Kasumi-1 (cell line): ENCODE measurements at regions not wholly inside any gene's neighbourhood (a gene's known extent, or its start where the extent isn't known, plus 50 kb on each side); places are given as distances from the start of the nearest gene placed in this dataset.
"Not testable (repeated sequence)": the region's sequence is repeated elsewhere in the genome, so short reads cannot be mapped to it uniquely, and the experiment has no call there.

Source experiments
- DNase-seq, 2 experiments: peaks; one replicate each; lab custom pipeline; 2025; lab: John Stamatoyannopoulos, UW

GRCh38 chr11:127843483-127844396 lies 743.6 kb downstream of the ETS1 start:
- DNase-seq, result peak; percentile 32 to 57

- no peak for DNase-seq
These were observed 762.2 kb downstream of the ETS1 start for GRCh38 chr11:127825183-127825582.

- no peak for DNase-seq
These were observed 768.7 kb downstream of the ETS1 start for GRCh38 chr11:127818625-127819024.

GRCh38 chr11:127816962-127817361 lies 770.4 kb downstream of the ETS1 start:
- DNase-seq, result no peak

- no peak for DNase-seq
These were observed 772.0 kb downstream of the ETS1 start for GRCh38 chr11:127815331-127815730.

GRCh38 chr11:127806501-127806900 lies 780.9 kb downstream of the ETS1 start:
- DNase-seq, result no peak

- no peak for DNase-seq
These were observed 781.6 kb downstream of the ETS1 start for GRCh38 chr11:127805771-127806170.

GRCh38 chr11:127804747-127805400 lies 782.5 kb downstream of the ETS1 start:
- no peak for DNase-seq

GRCh38 chr11:127803755-127804154 lies 783.6 kb downstream of the ETS1 start:
- no peak for DNase-seq

- DNase-seq, result no peak
These were observed 786.2 kb downstream of the ETS1 start for GRCh38 chr11:127800989-127801688.

- DNase-seq, result no peak
These were observed 792.0 kb downstream of the ETS1 start for GRCh38 chr11:127795326-127795725.

- no peak for DNase-seq
These were observed 791.3 kb upstream of the KIRREL3 start for GRCh38 chr11:127791844-127792243.

GRCh38 chr11:127790592-127790991 lies 790.0 kb upstream of the KIRREL3 start:
- DNase-seq, result no peak

- DNase-seq, result no peak
These were observed 789.4 kb upstream of the KIRREL3 start for GRCh38 chr11:127789927-127790326.

GRCh38 chr11:127772938-127773337 lies 772.4 kb upstream of the KIRREL3 start:
- DNase-seq, result not testable (repeated sequence)

GRCh38 chr11:127768931-127769330 lies 768.4 kb upstream of the KIRREL3 start:
- not testable (repeated sequence) for DNase-seq

- no peak for DNase-seq
These were observed 766.2 kb upstream of the KIRREL3 start for GRCh38 chr11:127766734-127767133.

GRCh38 chr11:127738771-127739286 lies 738.3 kb upstream of the KIRREL3 start:
- no peak for DNase-seq

- no peak for DNase-seq
These were observed 736.9 kb upstream of the KIRREL3 start for GRCh38 chr11:127737499-127737898.

GRCh38 chr11:127733552-127733951 lies 733.0 kb upstream of the KIRREL3 start:
- DNase-seq, result no peak

GRCh38 chr11:127726367-127726766 lies 725.8 kb upstream of the KIRREL3 start:
- DNase-seq, result no peak

- no peak for DNase-seq
These were observed 723.1 kb upstream of the KIRREL3 start for GRCh38 chr11:127723714-127724113.
